Right lobe of liver (tissue), 4 donors: ENCODE measurements at regions not wholly inside any gene's neighbourhood (a gene's known extent, or its start where the extent isn't known, plus 50 kb on each side); places are given as distances from the start of the nearest gene placed in this dataset.

Experiments
- CTCF ChIP-seq, 4 donors: fragments of 200-600 bp in 3 of 4; fragments of 450-650 bp in 1 of 4; IDR thresholded peaks; one replicate each; pipeline versions ENCODE4 v1.5.1 to v1.8.0; 2016 to 2022; ENCODE audit warnings: antibody characterized with exemption in 4 of 4, mild to moderate bottlenecking in 2 of 4
- POLR2A ChIP-seq: fragments of 450-650 bp; IDR thresholded peaks from one replicate; pipeline ENCODE4 v1.6.1; 2017; ENCODE audit warnings: antibody characterized with exemption, mild to moderate bottlenecking
- donor health status: DM: no; HTN: no; CAD: no.
- donor health status: DM: no; HTN: no; CAD: no.
- donor health status: DM: no; HTN: yes; CAD: no.

DNA sequence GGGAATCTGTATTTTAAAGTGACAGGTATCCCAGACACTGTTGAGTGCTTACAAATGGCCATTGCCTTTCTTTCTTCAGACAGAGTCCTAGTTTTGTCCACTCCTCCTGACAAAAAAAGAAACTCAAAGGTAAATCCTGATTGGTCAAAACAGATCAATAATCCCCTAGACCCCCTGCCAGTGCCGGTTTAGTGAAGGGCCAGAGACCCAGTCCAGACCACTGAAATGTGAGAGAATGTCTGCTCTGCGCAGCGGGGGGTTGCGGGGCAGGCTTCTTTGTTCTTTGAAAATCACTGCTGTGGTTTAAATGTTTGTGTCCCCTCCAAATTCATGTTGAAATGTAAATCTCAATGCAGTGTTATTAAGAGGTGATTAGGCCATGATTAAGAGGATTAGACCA lies 177.7 kb upstream of the GPR26 start:
- no peak for TF ChIP-seq CTCF (IDR thresholded peaks at IDR 0.05)
- TF ChIP-seq POLR2A: no peak
